ENCODE measurements at regions not wholly inside any gene's neighbourhood (a gene's known extent, or its start where the extent isn't known, plus 50 kb on each side); places are given as distances from the start of the nearest gene placed in this dataset.

DNA sequence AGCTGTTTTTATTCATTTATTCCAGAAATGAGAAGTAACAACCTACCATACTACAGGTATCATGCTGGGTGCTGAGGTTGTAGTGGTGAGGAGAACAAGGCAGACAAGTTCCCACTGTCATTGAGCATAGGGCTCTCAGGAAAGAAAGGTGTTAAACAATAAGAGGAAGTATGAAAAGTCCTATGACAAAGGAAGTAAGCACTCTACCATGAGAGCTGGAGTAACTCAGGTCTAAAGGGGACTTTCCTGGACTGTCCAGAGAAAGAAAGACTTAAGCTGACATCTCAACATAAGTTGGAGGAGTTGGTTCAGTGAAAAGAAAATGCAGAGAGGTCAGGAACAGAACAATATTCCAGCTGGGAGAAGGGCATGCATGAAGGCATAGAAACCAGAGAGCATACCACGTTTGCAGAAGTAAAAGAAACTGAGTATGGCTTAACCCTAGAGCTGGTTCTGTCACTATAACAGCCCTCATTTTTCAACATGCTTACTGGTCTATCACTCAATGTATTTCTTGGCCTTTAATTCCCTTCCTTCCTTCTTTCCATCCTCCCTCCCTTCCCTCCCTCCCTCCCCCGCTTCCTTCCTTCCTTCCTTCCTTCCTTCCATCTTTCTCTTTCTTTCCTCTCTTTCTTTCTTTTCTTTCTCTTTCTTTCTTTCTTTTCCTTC lies 137.8 kb upstream of the BDNF start:
- H3K4me1 ChIP-seq (ENCODE audit: low read length): no peaks in the 10 kb centered on the region
- DNase-seq: no peak
- TF ChIP-seq, protein P1, sequence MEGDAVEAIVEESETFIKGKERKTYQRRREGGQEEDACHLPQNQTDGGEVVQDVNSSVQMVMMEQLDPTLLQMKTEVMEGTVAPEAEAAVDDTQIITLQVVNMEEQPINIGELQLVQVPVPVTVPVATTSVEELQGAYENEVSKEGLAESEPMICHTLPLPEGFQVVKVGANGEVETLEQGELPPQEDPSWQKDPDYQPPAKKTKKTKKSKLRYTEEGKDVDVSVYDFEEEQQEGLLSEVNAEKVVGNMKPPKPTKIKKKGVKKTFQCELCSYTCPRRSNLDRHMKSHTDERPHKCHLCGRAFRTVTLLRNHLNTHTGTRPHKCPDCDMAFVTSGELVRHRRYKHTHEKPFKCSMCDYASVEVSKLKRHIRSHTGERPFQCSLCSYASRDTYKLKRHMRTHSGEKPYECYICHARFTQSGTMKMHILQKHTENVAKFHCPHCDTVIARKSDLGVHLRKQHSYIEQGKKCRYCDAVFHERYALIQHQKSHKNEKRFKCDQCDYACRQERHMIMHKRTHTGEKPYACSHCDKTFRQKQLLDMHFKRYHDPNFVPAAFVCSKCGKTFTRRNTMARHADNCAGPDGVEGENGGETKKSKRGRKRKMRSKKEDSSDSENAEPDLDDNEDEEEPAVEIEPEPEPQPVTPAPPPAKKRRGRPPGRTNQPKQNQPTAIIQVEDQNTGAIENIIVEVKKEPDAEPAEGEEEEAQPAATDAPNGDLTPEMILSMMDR (IDR thresholded peaks at IDR 0.05; ENCODE audit: low read length): no peak
- no peak for TF ChIP-seq EZH2 (optimal IDR thresholded peaks at IDR 0.05; ENCODE audit: low read depth, low read length)

DNA sequence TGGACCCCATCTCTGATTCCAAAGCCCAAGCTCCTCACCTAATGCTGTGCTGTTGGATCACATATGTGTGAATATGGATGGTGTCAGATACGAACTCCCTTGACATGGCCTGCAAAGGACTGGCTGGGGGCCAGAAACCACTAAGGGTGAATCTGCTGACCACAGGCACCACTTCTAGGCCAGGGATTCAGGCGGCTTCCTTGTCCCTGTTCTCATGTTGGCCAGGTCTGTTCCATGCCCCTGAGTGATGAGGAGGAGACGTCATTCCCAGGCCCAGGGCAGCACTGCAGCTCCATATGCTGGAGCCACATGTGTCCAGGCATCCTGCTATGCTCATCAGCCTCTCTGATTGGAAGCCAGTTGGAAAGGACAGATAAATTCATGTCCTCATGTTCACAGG lies 130.0 kb upstream of the BDNF start:
- Histone ChIP-seq H3K4me2 (ENCODE audit: low read depth, low read length) (no peak overlapping the region), H3K27ac (ENCODE audit: low read length) (no peak overlapping the region), H2AFZ (ENCODE audit: low read length) (no peak overlapping the region), H3K9me2 (replicated peaks; ENCODE audit: insufficient read depth, low read length) (no peaks in the 10 kb centered on the region), H3K36me3 (replicated peaks; ENCODE audit: insufficient read depth, low read length) (no peaks in the 10 kb centered on the region), H3K79me2 (ENCODE audit: low read length) (no peaks in the 10 kb centered on the region), H3K9ac (ENCODE audit: low read length) (no peak overlapping the region), H3K4me1 (ENCODE audit: low read length) (no peaks in the 10 kb centered on the region), H3K27me3 (replicated peaks; ENCODE audit: insufficient read depth, low read length) (no peaks in the 10 kb centered on the region), H4K20me1 (ENCODE audit: insufficient read depth, low read length) (no peaks in the 10 kb centered on the region), H3K4me3 (ENCODE audit: low read length) (no peak overlapping the region), H3K9me3 (replicated peaks; ENCODE audit: insufficient read depth, low read length) (no peaks in the 10 kb centered on the region), H3F3A (ENCODE audit: insufficient read depth, low read length) (no peaks in the 10 kb centered on the region)
- TF ChIP-seq EZH2phosphoT487 (IDR thresholded peaks at IDR 0.05; ENCODE audit: low read length) (no peak), EZH2 (optimal IDR thresholded peaks at IDR 0.05; ENCODE audit: low read depth, low read length) (no peak)
- TF ChIP-seq, protein P1 (IDR thresholded peaks at IDR 0.05; ENCODE audit: low read length): no peak
- no peak for DNase-seq

More for the DNA sequence above, 137.8 kb upstream of the BDNF start:
- Histone ChIP-seq H2AFZ (ENCODE audit: low read length) (no peak overlapping the region), H3K9me3 (replicated peaks; ENCODE audit: insufficient read depth, low read length) (no peaks in the 10 kb centered on the region), H3K79me2 (ENCODE audit: low read length) (no peaks in the 10 kb centered on the region), H3K27ac (ENCODE audit: low read length) (no peak overlapping the region), H3K4me2 (ENCODE audit: low read depth, low read length) (no peak overlapping the region), H3F3A (ENCODE audit: insufficient read depth, low read length) (no peaks in the 10 kb centered on the region), H3K36me3 (replicated peaks; ENCODE audit: insufficient read depth, low read length) (no peaks in the 10 kb centered on the region), H4K20me1 (ENCODE audit: insufficient read depth, low read length) (no peaks in the 10 kb centered on the region), H3K9ac (ENCODE audit: low read length) (no peak overlapping the region), H3K4me3 (ENCODE audit: low read length) (no peak overlapping the region), H3K9me2 (replicated peaks; ENCODE audit: insufficient read depth, low read length) (no peaks in the 10 kb centered on the region), H3K27me3 (replicated peaks; ENCODE audit: insufficient read depth, low read length) (no peaks in the 10 kb centered on the region)

DNA sequence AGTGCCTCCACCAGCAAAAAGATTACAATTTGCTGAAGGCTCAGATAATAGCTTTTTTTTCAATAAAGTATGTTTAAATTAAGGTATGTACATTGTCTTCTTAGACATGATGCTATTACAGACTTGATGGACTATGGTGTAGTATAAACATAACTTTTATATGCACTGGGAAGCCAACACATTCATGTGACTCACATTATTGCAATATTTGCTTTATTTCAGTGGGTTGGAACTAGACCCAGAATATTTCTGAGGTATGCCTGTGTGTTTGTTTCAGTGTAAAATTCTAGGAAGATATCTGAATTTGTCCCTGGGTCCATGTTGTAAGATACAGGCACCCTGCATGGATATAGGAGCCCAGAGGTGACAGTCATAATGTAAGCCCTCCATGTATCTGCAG lies 120.0 kb upstream of the BDNF start:
- no peaks in the 10 kb centered on the region for H3K9me3 ChIP-seq (replicated peaks; ENCODE audit: insufficient read depth, low read length)
- H3K4me2 ChIP-seq (ENCODE audit: low read depth, low read length): no peak overlapping the region
- H3K79me2 ChIP-seq (ENCODE audit: low read length): no peaks in the 10 kb centered on the region
- no peak for DNase-seq
- H4K20me1 ChIP-seq (ENCODE audit: insufficient read depth, low read length): no peaks in the 10 kb centered on the region
- no peaks in the 10 kb centered on the region for H3K4me1 ChIP-seq (ENCODE audit: low read length)
- H3K36me3 ChIP-seq (replicated peaks; ENCODE audit: insufficient read depth, low read length): no peaks in the 10 kb centered on the region
- no peak overlapping the region for H3K4me3 ChIP-seq (ENCODE audit: low read length)
- H3K9me2 ChIP-seq (replicated peaks; ENCODE audit: insufficient read depth, low read length): no peaks in the 10 kb centered on the region
- no peak overlapping the region for H3K9ac ChIP-seq (ENCODE audit: low read length)
- no peaks in the 10 kb centered on the region for H3K27me3 ChIP-seq (replicated peaks; ENCODE audit: insufficient read depth, low read length)
- no peak overlapping the region for H3K27ac ChIP-seq (ENCODE audit: low read length)
- H2AFZ ChIP-seq (ENCODE audit: low read length): no peak overlapping the region
- TF ChIP-seq, protein P1 (IDR thresholded peaks at IDR 0.05; ENCODE audit: low read length): no peak
- TF ChIP-seq EZH2 (optimal IDR thresholded peaks at IDR 0.05; ENCODE audit: low read depth, low read length) (no peak), EZH2phosphoT487 (IDR thresholded peaks at IDR 0.05; ENCODE audit: low read length) (no peak)
- H3F3A ChIP-seq (ENCODE audit: insufficient read depth, low read length): no peaks in the 10 kb centered on the region

All from MM.1S (cell line).